Dendritic cell treated with granulocyte-macrophage colony-stimulating factor and Interleukin-4, amounts not matched to agents 40 ng/mL and 50 ng/mL, for 4 days (primary cell): ENCODE measurements at regions not wholly inside any gene's neighbourhood (a gene's known extent, or its start where the extent isn't known, plus 50 kb on each side); places are given as distances from the start of the nearest gene placed in this dataset.

Source experiments
- H3K27ac Mint-ChIP-seq: one replicate; pipeline ENCODE4 v1.8.0; 2022; ENCODE audit warnings: mild to moderate bottlenecking, mixed read lengths
- H3K27me3 Mint-ChIP-seq: one replicate; pipeline ENCODE4 v1.8.0; 2022; ENCODE audit warnings: mild to moderate bottlenecking, mixed read lengths
- H3K36me3 Mint-ChIP-seq: one replicate; pipeline ENCODE4 v1.8.0; 2022; ENCODE audit warnings: low read depth, mixed read lengths
- H3K4me1 Mint-ChIP-seq: one replicate; pipeline ENCODE4 v1.8.0; 2022; ENCODE audit warnings: low read depth, mixed read lengths
- H3K4me3 Mint-ChIP-seq: one replicate; pipeline ENCODE4 v1.8.0; 2022; ENCODE audit warnings: mild to moderate bottlenecking, moderate library complexity, mixed read lengths
- H3K9me3 Mint-ChIP-seq: one replicate; pipeline ENCODE4 v1.8.0; 2022; ENCODE audit warnings: mixed read lengths
- intact Hi-C: fragments of 100-400 bp; cut with micrococcal nuclease; formaldehyde crosslinking; loops from one replicate; pipeline ENCODE4 v1.15.0; 2022

GRCh38 chr21:27390384-27390783 lies 423.5 kb upstream of the ADAMTS5 start:
- intact Hi-C loops, result no loop called here
- H3K27ac Mint-ChIP-seq, result no peak overlapping the region
- H3K4me3 Mint-ChIP-seq, result no peak overlapping the region
- H3K36me3 Mint-ChIP-seq, result no peaks in the 10 kb centered on the region
- H3K4me1 Mint-ChIP-seq, result no peaks in the 10 kb centered on the region
- H3K9me3 Mint-ChIP-seq, result peaks cover 14% of the 10 kb centered on the region
- H3K27me3 Mint-ChIP-seq, result no peaks in the 10 kb centered on the region

GRCh38 chr21:27388825-27389224 lies 421.9 kb upstream of the ADAMTS5 start:
- intact Hi-C loops, result no loop called here
- Mint-ChIP-seq H3K27ac (no peak overlapping the region), H3K27me3 (no peaks in the 10 kb centered on the region), H3K9me3 (peaks cover 17% of the 10 kb centered on the region), H3K36me3 (no peaks in the 10 kb centered on the region), H3K4me1 (no peaks in the 10 kb centered on the region), H3K4me3 (no peak overlapping the region)

GRCh38 chr21:27382404-27382803 lies 415.5 kb upstream of the ADAMTS5 start:
- no peak overlapping the region for H3K4me3 Mint-ChIP-seq
- peaks cover 17% of the 10 kb centered on the region for H3K9me3 Mint-ChIP-seq
- no peaks in the 10 kb centered on the region for H3K27me3 Mint-ChIP-seq
- intact Hi-C loops, result no loop called here
- H3K4me1 Mint-ChIP-seq, result no peaks in the 10 kb centered on the region
- H3K27ac Mint-ChIP-seq, result no peak overlapping the region
- H3K36me3 Mint-ChIP-seq, result no peaks in the 10 kb centered on the region

- no peaks in the 10 kb centered on the region for H3K36me3 Mint-ChIP-seq
- H3K9me3 Mint-ChIP-seq, result peaks cover 2% of the 10 kb centered on the region
- H3K27me3 Mint-ChIP-seq, result no peaks in the 10 kb centered on the region
- intact Hi-C loops, result no loop called here
- no peaks in the 10 kb centered on the region for H3K4me1 Mint-ChIP-seq
- no peak overlapping the region for H3K27ac Mint-ChIP-seq
- no peak overlapping the region for H3K4me3 Mint-ChIP-seq
Measured at GRCh38 chr21:27380303-27380702, 413.4 kb upstream of the ADAMTS5 start.

- intact Hi-C loops, result no loop called here
- Mint-ChIP-seq H3K4me3 (no peak overlapping the region), H3K9me3 (no peaks in the 10 kb centered on the region), H3K27me3 (no peaks in the 10 kb centered on the region), H3K4me1 (no peaks in the 10 kb centered on the region), H3K27ac (no peak overlapping the region), H3K36me3 (no peaks in the 10 kb centered on the region)
Measured at GRCh38 chr21:27379354-27379753, 412.5 kb upstream of the ADAMTS5 start.

- intact Hi-C loops, result no loop called here
- no peaks in the 10 kb centered on the region for H3K27me3 Mint-ChIP-seq
- no peak overlapping the region for H3K4me3 Mint-ChIP-seq
- H3K9me3 Mint-ChIP-seq, result peaks cover 8% of the 10 kb centered on the region
- no peaks in the 10 kb centered on the region for H3K4me1 Mint-ChIP-seq
- H3K27ac Mint-ChIP-seq, result no peak overlapping the region
- no peaks in the 10 kb centered on the region for H3K36me3 Mint-ChIP-seq
Measured at GRCh38 chr21:27372381-27372780, 405.5 kb upstream of the ADAMTS5 start.

- no peaks in the 10 kb centered on the region for H3K27me3 Mint-ChIP-seq
- no peak overlapping the region for H3K27ac Mint-ChIP-seq
- H3K4me1 Mint-ChIP-seq, result no peaks in the 10 kb centered on the region
- H3K4me3 Mint-ChIP-seq, result no peak overlapping the region
- intact Hi-C loops, result no loop called here
- no peaks in the 10 kb centered on the region for H3K36me3 Mint-ChIP-seq
- H3K9me3 Mint-ChIP-seq, result peaks cover 8% of the 10 kb centered on the region
Measured at GRCh38 chr21:27371975-27372331, 405.1 kb upstream of the ADAMTS5 start.

GRCh38 chr21:27371115-27371974 lies 404.5 kb upstream of the ADAMTS5 start:
- intact Hi-C loops, result no loop called here
- Mint-ChIP-seq H3K9me3 (peaks cover 8% of the 10 kb centered on the region), H3K36me3 (no peaks in the 10 kb centered on the region), H3K27me3 (no peaks in the 10 kb centered on the region), H3K4me1 (no peaks in the 10 kb centered on the region), H3K27ac (no peak overlapping the region), H3K4me3 (no peak overlapping the region)

GRCh38 chr21:27369978-27370571 lies 403.2 kb upstream of the ADAMTS5 start:
- no peaks in the 10 kb centered on the region for H3K4me1 Mint-ChIP-seq
- no peaks in the 10 kb centered on the region for H3K36me3 Mint-ChIP-seq
- H3K27ac Mint-ChIP-seq, result no peak overlapping the region
- no peaks in the 10 kb centered on the region for H3K27me3 Mint-ChIP-seq
- H3K9me3 Mint-ChIP-seq, result peaks cover 8% of the 10 kb centered on the region
- no peak overlapping the region for H3K4me3 Mint-ChIP-seq
- intact Hi-C loops, result no loop called here

- no peaks in the 10 kb centered on the region for H3K27me3 Mint-ChIP-seq
- H3K36me3 Mint-ChIP-seq, result no peaks in the 10 kb centered on the region
- H3K9me3 Mint-ChIP-seq, result peaks cover 8% of the 10 kb centered on the region
- no peak overlapping the region for H3K4me3 Mint-ChIP-seq
- no peak overlapping the region for H3K27ac Mint-ChIP-seq
- intact Hi-C loops, result no loop called here
- H3K4me1 Mint-ChIP-seq, result no peaks in the 10 kb centered on the region
Measured at GRCh38 chr21:27369234-27369633, 402.3 kb upstream of the ADAMTS5 start.

- Mint-ChIP-seq H3K9me3 (no peaks in the 10 kb centered on the region), H3K27me3 (no peaks in the 10 kb centered on the region), H3K36me3 (no peaks in the 10 kb centered on the region), H3K27ac (no peak overlapping the region), H3K4me1 (no peaks in the 10 kb centered on the region), H3K4me3 (no peak overlapping the region)
- intact Hi-C loops, result no loop called here
Measured at GRCh38 chr21:27366646-27367235, 399.9 kb upstream of the ADAMTS5 start.

- H3K9me3 Mint-ChIP-seq, result no peaks in the 10 kb centered on the region
- intact Hi-C loops, result no loop called here
- H3K4me3 Mint-ChIP-seq, result no peak overlapping the region
- H3K27me3 Mint-ChIP-seq, result no peaks in the 10 kb centered on the region
- H3K36me3 Mint-ChIP-seq, result no peaks in the 10 kb centered on the region
- no peak overlapping the region for H3K27ac Mint-ChIP-seq
- H3K4me1 Mint-ChIP-seq, result no peaks in the 10 kb centered on the region
Measured at GRCh38 chr21:27366036-27366435, 399.1 kb upstream of the ADAMTS5 start.

GRCh38 chr21:27365394-27365793 lies 398.5 kb upstream of the ADAMTS5 start:
- Mint-ChIP-seq H3K4me1 (no peaks in the 10 kb centered on the region), H3K27me3 (no peaks in the 10 kb centered on the region), H3K4me3 (no peak overlapping the region), H3K27ac (no peak overlapping the region), H3K36me3 (no peaks in the 10 kb centered on the region), H3K9me3 (no peaks in the 10 kb centered on the region)
- intact Hi-C loops, result no loop called here

GRCh38 chr21:27363719-27364477 lies 397.0 kb upstream of the ADAMTS5 start:
- no peaks in the 10 kb centered on the region for H3K9me3 Mint-ChIP-seq
- H3K4me3 Mint-ChIP-seq, result no peak overlapping the region
- no peaks in the 10 kb centered on the region for H3K27me3 Mint-ChIP-seq
- intact Hi-C loops, result no loop called here
- H3K27ac Mint-ChIP-seq, result no peak overlapping the region
- no peaks in the 10 kb centered on the region for H3K36me3 Mint-ChIP-seq
- no peaks in the 10 kb centered on the region for H3K4me1 Mint-ChIP-seq
